ENCODE measurements at regions not wholly inside any gene's neighbourhood (a gene's known extent, or its start where the extent isn't known, plus 50 kb on each side); places are given as distances from the start of the nearest gene placed in this dataset.

DNA sequence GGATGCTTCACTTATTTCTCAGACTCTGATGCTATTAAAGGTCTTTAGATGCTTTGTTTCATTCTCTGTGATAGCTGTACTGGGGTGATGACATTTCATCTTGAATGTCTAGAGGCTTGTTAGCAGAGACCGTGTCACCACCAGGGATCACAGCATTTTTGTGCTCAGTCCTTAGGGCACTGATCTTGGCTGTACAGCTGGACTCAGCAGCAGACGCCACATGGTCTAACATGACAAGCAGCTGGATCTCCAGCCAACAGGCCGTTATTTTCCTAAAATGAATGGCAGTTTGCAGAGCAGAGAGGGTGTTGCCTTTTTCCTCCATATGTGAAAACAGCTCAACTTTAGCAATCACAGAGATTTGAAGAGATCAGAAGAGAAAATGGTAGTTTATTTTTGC lies 491.8 kb downstream of the CDH2 start:
- RAD21 ChIA-PET (ENCODE audit: unreplicated experiment) = interaction anchor here (1.4 kb wide), 2 partner anchors 60 to 65 kb away, joined by 3 to 6 read pairs; no protein-coding TSS in a partner anchor
- no peaks in the 10 kb centered on the region for H3K9me3 ChIP-seq (replicated peaks; ENCODE audit: control insufficient read depth, insufficient read depth, low read length)
- 9% methylated on average over 3 of the region's 3 CpGs for WGBS (ENCODE audit: insufficient coverage, insufficient replicate concordance, low lambda C conversion rate, missing lambda C conversion rate)

More for the DNA sequence above, 491.8 kb downstream of the CDH2 start:
- DNase-seq (ENCODE audit: low read depth, low spot score) = no peak
- Histone ChIP-seq H3K36me3 (ENCODE audit: control insufficient read depth in 2 of 2, insufficient read depth in 2 of 2, low read length in 1 of 2) (no peaks in the 10 kb centered on the region), H3K27me3 (replicated peaks in 1 of 2; ENCODE audit: control insufficient read depth in 2 of 2, insufficient read depth in 2 of 2, low read length in 1 of 2) (no peaks in the 10 kb centered on the region), H3K9ac (ENCODE audit: control insufficient read depth, insufficient read depth, low read length) (no peak overlapping the region), H3K27ac (ENCODE audit: control insufficient read depth, insufficient read depth) (no peak overlapping the region), H3K79me2 (ENCODE audit: control insufficient read depth, insufficient read depth, low read length) (no peaks in the 10 kb centered on the region), H3K4me1 (ENCODE audit: control insufficient read depth, insufficient read depth, low read length) (no peaks in the 10 kb centered on the region), H3K4me2 (ENCODE audit: control insufficient read depth, insufficient read depth) (no peak overlapping the region), H3K4me3 (no peak overlapping the region), H2AFZ (ENCODE audit: control insufficient read depth, low read depth, low read length) (no peak overlapping the region), H4K20me1 (ENCODE audit: control insufficient read depth, insufficient read depth) (no peaks in the 10 kb centered on the region)
- in situ Hi-C loops (cut with MboI) = no loop called here
- intact Hi-C loops (cut with micrococcal nuclease; ENCODE audit: unreplicated experiment) = loop anchor here (2.0 to 5.0 kb wide), 2 partner anchors 67 to 504 kb away; no protein-coding TSS in a partner anchor
- SMC1A ChIA-PET (ENCODE audit: uncharacterized antibody, unreplicated experiment) = interaction anchor here (0.9 to 1.5 kb wide), 3 partner anchors 16 to 80 kb away, joined by 3 to 6 read pairs (median 4); no protein-coding TSS in a partner anchor
- CTCF ChIA-PET = interaction anchor here (0.7 to 2.1 kb wide), 7 partner anchors 8 to 278 kb away, joined by 3 to 15 read pairs (median 4); no protein-coding TSS in a partner anchor
- BruUV-seq (replicated peaks) = no TSS peak
- no peak for FAIRE-seq
- no peak for ATAC-seq
- TF ChIP-seq RFX5 (IDR thresholded peaks at IDR 0.05; ENCODE audit: low read depth, low read length) (no peak), RAD51 (IDR thresholded peaks at IDR 0.05) (no peak), ZNF384 (IDR thresholded peaks at IDR 0.05; ENCODE audit: borderline replicate concordance, low read depth, low read length) (no peak), ZZZ3 (IDR thresholded peaks at IDR 0.05; ENCODE audit: control insufficient read depth, insufficient read length, low read depth) (no peak), MYB (IDR thresholded peaks at IDR 0.05; ENCODE audit: borderline replicate concordance, low read depth, low read length) (no peak), SMC3 (IDR thresholded peaks at IDR 0.05; ENCODE audit: borderline replicate concordance, low read length) (no peak), ZNF207 (IDR thresholded peaks at IDR 0.05; ENCODE audit: borderline replicate concordance) (no peak)
- TF ChIP-seq, protein P1, sequence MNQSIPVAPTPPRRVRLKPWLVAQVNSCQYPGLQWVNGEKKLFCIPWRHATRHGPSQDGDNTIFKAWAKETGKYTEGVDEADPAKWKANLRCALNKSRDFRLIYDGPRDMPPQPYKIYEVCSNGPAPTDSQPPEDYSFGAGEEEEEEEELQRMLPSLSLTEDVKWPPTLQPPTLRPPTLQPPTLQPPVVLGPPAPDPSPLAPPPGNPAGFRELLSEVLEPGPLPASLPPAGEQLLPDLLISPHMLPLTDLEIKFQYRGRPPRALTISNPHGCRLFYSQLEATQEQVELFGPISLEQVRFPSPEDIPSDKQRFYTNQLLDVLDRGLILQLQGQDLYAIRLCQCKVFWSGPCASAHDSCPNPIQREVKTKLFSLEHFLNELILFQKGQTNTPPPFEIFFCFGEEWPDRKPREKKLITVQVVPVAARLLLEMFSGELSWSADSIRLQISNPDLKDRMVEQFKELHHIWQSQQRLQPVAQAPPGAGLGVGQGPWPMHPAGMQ (IDR thresholded peaks at IDR 0.05; ENCODE audit: borderline replicate concordance) = no peak
- TF ChIP-seq, protein P2, sequence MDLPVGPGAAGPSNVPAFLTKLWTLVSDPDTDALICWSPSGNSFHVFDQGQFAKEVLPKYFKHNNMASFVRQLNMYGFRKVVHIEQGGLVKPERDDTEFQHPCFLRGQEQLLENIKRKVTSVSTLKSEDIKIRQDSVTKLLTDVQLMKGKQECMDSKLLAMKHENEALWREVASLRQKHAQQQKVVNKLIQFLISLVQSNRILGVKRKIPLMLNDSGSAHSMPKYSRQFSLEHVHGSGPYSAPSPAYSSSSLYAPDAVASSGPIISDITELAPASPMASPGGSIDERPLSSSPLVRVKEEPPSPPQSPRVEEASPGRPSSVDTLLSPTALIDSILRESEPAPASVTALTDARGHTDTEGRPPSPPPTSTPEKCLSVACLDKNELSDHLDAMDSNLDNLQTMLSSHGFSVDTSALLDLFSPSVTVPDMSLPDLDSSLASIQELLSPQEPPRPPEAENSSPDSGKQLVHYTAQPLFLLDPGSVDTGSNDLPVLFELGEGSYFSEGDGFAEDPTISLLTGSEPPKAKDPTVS (IDR thresholded peaks at IDR 0.05; ENCODE audit: low read depth, low read length) = no peak
- POLR2A ChIA-PET = no interaction called here

All from GM12878 (cell line).